ENCODE measurements at regions not wholly inside any gene's neighbourhood (a gene's known extent, or its start where the extent isn't known, plus 50 kb on each side); places are given as distances from the start of the nearest gene placed in this dataset.
"Not testable (repeated sequence)": the region's sequence is repeated elsewhere in the genome, so short reads cannot be mapped to it uniquely, and the experiment has no call there.

- no peak for DNase-seq
Observed at GRCh38 chr9:29449306-29449705, 1876.0 kb upstream of the C9orf72 start.

DNA sequence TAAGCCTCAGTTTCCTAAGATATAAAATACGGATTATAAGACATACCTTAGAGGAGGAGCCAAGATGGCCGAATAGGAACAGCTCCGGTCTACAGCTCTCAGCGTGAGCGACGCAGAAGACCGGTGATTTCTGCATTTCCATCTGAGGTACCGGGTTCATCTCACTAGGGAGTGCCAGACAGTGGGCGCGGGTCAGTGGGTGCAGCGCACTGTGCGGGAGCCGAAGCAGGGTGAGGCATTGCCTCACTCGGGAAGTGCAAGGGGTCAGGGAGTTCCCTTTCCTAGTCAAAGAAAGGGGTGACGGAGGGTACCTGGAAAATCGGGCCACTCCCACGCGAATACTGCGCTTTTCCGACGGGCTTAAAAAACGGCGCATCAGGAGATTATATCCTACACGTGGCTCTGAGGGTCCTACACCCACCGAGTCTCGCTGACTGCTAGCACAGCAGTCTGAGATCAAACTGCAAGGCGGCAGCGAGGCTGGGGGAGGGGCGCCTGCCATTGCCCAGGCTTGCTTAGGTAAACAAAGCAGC, 1877.1 kb upstream of the C9orf72 start:
- DNase-seq: not testable (repeated sequence)

DNA sequence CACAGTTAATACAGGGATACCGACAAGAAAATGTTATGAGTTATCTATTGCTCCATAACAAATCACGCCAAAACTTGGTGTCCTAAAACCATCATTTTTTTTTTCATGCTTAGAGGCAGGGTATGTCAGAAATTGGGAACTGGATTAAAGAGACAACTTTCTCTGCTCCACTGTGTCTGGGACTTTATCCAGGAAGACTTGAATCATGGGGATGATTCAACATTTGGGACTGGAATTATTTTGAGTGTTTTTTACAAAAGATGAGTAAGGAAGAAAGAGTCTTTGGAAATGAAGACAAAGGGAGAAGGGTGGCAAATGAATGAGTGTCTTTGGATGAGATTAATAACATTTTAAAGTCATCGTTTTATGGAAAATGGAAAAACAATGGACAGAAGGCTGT, 1883.7 kb upstream of the C9orf72 start:
- DNase-seq: no peak

DNA sequence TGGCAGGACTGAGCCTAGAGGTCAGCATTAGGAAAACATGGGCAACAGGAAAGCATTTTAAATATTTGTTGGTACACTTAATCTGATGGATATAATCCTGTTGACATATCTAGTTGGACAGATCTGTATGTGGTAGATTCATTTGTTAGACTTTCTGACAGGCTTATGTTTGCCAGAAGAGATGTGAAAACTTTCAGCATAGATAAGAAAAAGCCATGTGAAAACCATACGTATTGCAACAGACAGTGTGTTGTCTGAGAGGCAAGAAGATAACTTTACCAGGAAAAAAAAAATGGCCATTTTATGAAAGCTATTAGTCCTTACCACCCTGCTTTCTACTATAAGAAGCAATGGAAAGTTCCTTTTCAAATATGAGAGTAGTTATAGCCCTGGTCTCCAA, 1902.2 kb upstream of the C9orf72 start:
- no peak for DNase-seq

DNA sequence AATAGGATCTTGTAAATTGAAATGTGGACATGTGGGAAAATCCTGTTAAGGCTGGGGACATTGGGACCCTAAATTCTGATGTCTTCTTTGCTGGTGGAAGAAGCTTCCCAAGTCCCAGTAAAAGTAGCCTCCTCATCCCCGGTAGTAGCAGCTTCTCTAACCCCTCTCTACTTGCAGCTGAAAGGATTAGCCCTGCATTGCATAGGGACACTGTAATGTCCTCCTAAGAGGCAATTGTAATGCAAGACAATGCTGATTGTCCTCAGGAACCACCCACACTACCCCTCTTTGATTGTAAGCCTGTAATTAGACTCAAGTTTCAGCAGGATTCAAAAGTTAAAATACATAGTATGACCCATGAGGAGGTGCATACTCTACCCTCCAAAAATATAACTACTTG, 1938.4 kb upstream of the C9orf72 start:
- no peak for DNase-seq

GRCh38 chr9:29514336-29514735, 1941.1 kb upstream of the C9orf72 start:
- no peak for DNase-seq

DNA sequence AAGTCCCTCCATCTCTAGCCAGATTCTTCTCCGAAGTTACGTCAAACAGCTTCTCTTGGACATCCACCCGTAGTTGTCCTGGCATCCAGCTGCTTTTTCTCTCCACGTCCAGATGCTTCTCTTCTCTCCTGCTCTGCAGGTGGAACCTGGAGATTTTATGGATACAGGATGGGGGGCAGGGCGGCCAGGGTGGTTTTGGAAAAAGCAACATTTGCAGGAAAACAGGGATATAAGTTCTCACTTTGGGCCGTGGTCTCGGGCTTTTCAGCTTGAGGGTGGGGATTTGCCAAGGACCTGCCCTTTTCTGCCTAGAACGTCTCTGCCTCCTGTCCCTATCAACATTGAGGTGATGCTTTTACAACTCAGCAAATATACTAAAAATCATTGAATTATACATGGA, 1941.6 kb upstream of the C9orf72 start:
- no peak for DNase-seq

DNA sequence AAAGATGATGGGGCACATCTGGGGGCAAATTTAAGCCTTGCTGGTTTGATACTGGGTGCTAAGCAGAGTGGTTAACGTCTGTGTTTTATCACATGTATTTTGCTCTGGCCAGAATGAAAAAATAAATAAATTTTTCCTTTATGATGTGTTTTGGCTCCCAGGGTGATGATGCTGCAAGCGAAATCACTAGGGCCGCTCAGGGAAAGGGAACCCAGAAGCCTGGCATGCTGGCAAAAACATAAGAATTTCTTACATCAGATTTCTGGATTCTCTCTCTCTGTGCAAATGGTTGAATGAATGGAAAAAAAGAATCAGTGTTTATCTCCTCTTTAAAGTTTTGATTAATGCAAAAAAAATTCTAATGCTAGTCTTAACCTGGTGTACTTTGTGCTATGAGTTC, 1975.2 kb upstream of the C9orf72 start:
- no peak for DNase-seq

- no peak for DNase-seq
Observed at GRCh38 chr9:29555502-29555901, 1982.2 kb upstream of the C9orf72 start.

DNA sequence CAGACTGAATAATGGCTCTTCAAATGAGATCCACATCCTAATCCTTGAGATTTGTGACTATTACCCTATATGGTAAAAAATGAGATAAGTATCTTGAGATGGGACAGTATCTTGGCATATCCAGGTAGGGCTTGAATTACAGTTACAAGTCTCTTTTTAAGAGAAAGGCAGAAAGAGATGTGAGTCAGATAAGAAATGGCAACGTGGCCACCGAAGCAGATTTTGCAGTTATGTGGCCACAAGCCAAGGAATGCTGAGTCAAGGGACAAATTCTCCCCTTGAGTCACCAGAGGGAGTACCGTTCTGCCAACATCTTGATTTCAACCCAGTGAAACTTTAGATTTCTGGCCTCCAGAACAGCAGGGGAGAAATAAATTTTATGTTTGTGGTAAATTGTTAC, 1983.0 kb upstream of the C9orf72 start:
- DNase-seq: no peak

GRCh38 chr9:29556746-29557145, 1983.5 kb upstream of the C9orf72 start:
- DNase-seq: no peak

GRCh38 chr9:29564564-29564963, 1991.3 kb upstream of the C9orf72 start:
- DNase-seq: no peak

DNA sequence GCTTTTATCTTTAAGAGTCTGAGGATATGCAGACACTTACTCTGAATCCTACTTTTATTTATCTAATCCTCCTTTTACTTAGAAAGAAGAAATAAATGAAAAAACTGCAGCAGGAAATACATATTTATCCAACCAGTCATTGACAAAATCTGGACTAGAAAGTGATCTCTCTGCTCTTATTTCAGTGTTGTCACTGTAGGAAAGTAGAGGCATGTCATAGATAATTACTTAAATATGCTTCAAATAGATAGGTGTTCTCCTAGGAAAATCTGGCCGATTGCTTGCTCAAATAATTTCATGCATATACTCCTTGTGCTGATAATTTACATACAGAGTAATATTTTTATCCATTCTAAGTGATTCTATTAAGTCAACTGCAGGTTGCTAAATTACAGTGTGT, 2001.9 kb upstream of the C9orf72 start:
- no peak for DNase-seq

GRCh38 chr9:29588361-29588760, 2015.1 kb upstream of the C9orf72 start:
- no peak for DNase-seq

DNA sequence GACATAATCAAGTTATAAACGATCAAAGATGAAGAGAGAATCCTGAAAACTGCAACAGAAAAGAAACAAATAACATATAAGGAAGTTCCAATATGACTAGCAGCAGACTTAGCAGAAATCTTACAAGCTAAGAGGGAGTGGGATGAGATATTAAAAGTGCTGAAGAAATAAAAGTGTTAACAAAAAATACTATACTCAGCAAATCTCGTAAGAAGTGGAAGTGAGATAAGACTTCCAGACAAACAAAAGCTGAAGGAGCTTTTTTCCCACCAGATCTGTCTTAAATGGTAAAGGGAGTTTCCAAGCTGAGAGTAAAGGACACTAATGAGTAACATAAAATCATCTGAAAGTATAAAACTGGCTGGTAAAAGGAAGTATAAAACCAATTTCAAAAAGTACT, 2036.0 kb upstream of the C9orf72 start:
- DNase-seq: no peak

DNA sequence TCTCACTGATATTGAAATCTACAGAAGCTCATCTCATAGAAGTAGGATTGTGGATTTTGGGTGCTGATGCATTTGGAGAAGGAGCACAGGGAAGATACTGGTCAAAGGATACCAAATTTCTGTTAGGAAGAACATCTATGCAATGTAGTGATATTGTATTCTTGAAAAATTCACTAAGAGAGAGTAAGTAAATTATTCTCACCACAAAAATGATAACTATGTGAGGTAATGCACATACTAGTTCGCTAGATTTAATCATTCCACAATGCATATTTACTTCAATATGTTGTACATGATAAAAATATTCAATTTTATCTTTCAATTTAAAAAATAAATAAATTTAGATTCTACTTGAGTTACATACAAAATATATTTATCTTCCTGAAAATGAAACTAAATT, 2040.5 kb upstream of the C9orf72 start:
- no peak for DNase-seq

DNA sequence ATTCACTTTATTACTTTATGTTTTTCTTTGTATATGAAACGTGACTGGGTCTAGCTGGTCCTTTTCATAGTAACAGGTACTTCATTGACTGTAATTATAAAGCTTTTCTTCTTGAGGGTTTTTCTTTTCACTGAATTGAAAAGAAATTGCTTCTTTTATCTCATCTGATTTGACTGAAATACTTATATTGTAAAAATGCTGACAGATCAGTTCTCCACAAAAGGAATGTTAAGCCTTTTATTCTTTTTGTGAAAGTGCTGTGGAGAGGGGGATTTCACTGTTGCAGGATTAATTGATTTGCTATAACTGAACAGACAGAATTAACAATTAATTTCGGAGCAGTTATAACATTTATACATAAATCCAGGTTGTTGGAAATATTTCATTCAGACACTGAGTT, 2043.6 kb upstream of the C9orf72 start:
- no peak for DNase-seq

DNA sequence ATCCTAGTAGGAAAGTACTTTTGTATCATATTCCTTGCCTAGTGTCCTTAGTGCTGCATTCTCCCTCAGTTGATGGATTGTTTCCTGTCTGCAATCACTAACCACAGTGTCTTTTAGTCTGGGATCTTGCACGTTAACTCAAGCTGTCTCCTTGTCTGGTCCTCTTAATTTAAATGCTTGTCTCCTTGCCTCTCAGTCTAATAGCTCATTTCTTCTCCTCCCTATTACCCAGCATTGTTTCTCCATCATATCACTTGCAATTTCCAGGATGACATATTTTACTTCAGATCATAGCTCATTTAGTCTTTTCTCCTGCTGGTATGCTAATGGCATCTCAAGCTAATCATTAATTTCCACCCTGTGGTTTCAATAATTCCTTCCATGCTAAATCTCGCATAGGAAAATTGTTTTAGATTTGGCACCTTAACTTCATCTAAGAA, 2052.0 kb upstream of the C9orf72 start:
- DNase-seq: no peak

DNA sequence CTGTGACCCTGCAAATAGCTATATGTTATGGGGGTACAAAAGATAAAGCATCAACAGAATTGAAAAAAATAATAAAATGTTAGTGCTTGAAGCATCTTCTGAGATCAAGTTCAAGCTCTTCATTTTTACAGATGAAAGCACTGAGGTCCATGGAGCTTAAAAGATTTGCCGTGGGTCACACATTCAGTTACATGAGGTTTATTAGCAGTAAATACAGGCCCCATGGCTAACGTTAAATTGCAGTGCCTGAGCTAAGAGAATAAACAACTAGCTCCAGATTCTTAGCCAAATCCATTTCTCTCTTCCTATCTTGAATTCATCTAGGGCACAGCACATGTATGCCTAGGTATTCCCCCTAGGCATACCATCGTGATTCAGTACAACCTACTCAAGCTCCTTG, 2052.7 kb upstream of the C9orf72 start:
- no peak for DNase-seq

DNA sequence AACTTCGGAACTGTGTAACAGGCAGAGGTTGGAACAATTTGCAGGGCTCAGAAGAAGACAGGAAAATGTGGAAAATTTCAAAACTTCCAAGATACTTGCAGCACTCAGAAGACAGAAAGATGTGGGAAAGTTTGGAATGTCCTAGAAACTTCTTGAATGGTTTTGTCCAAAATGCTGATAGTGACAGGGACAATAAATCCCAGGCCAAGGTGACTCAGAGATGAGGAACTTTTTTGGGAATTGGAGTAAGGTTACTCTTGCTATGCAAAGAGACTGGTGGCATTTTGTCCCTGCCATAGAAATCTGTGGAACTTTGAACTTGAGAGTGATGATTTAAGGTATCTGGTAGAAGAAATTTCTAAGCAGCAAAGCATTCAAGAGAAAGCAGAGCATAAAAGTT, 2055.6 kb upstream of the C9orf72 start:
- DNase-seq: not testable (repeated sequence)

DNA sequence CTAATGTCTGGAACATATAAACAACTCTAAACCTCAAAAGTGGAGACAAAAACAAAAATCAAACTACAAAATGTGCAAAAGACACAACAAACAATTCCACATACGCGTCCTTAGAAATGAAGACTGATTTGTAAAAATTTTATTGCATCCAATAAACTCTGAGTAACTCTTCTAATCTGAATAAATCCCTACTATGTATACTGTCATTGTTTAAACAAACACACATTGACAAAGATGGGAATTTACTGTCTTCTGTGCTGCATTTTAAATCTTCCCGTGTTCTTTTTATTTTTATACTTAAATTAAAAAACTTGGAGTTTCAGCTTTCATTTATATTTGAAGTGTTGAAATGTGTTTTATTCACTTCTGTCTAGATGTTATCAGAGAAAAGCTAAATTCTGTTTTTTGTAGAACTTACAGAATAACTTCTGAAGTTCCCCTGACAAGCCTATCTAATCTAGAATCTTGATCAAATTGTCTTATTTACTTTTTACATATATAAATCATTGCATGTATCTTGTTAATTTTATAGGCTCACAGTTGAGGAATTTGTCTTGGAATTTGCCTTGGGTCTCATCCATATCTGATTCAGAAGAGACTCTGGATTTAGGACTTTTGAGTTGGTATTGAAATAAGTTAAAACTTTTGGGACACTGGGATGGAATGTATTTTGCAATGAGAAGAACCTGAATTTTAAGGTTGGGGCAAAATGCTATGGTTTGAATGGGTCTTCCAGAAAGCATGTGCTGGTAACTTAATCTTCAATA, 2064.4 kb upstream of the C9orf72 start:
- no peak for DNase-seq

DNA sequence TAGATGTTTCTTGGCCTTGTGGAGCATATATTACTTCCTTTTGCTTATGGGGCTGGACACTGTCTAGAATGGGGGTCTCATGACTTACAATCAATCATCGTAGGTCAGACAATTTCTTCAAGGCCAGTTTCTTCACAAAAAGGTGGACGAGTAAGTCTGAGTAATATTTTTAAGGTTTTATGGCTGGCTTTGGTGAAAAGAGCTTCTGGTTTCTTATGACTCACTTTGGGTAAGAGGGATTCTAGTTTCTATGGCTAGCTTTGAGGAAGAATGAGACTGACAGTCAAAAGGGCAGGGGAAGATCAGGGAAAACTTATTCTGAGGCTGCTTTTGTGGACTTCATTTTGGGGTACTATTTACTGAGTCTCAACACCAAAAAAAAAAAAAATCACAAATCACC, 2067.2 kb upstream of the C9orf72 start:
- DNase-seq: no peak

DNA sequence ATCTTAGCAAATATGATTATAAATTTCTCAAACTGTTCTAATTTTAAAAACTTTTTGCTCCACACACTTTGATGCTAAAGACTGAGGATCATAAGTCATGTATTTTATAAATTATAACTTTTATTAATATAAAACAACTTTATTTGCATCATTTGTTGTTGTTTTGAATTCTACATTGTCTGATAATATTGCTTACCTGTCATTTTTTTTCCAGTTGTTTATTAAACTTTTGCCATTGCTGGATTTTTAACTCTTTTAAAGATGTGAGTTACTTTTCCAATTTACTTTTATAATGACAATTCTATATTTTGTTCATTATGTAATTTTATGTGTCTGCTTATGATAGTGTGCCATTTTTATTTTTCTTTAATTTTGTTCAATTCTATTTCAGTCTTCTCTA, 2071.2 kb upstream of the C9orf72 start:
- no peak for DNase-seq

GRCh38 chr9:29647451-29647850, 2074.2 kb upstream of the C9orf72 start:
- no peak for DNase-seq

DNA sequence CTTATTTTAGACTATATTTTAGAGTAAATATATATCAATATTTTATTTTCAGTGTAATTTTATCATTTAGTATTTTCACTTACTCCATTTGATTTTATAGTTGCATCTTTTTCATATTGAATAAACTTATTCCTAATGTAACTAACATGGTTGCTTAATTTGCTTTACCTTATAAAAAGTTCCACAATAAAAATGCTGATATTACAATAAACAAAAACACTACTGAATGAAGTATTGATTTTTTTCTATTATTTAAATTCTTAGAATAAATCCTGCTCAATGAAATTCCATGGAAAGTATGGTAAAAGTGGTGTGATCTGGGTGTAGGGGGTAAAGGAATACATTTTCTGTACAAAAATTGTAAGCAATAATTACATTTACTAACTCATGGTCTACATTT, 2074.9 kb upstream of the C9orf72 start:
- DNase-seq: no peak

Data from GOT3 (cell line).